ENCODE measurements at regions not wholly inside any gene's neighbourhood (a gene's known extent, or its start where the extent isn't known, plus 50 kb on each side); places are given as distances from the start of the nearest gene placed in this dataset.

GRCh38 chr22:27217154-27217553, 559.8 kb downstream of the MIAT start:
- H3K27ac ChIP-seq = no peak overlapping the region
- DNase-seq (no peak), ATAC-seq (no peak)
- no peaks in the 10 kb centered on the region for H3K36me3 ChIP-seq
- no peaks in the 10 kb centered on the region for H3K9me3 ChIP-seq
- intact Hi-C loops (cut with DNase I) = no loop called here
- H3K27me3 ChIP-seq = peaks cover 8% of the 10 kb centered on the region
- TF ChIP-seq, protein P1, sequence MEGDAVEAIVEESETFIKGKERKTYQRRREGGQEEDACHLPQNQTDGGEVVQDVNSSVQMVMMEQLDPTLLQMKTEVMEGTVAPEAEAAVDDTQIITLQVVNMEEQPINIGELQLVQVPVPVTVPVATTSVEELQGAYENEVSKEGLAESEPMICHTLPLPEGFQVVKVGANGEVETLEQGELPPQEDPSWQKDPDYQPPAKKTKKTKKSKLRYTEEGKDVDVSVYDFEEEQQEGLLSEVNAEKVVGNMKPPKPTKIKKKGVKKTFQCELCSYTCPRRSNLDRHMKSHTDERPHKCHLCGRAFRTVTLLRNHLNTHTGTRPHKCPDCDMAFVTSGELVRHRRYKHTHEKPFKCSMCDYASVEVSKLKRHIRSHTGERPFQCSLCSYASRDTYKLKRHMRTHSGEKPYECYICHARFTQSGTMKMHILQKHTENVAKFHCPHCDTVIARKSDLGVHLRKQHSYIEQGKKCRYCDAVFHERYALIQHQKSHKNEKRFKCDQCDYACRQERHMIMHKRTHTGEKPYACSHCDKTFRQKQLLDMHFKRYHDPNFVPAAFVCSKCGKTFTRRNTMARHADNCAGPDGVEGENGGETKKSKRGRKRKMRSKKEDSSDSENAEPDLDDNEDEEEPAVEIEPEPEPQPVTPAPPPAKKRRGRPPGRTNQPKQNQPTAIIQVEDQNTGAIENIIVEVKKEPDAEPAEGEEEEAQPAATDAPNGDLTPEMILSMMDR (IDR thresholded peaks at IDR 0.05) = no peak
- H3K4me1 ChIP-seq = peaks cover 17% of the 10 kb centered on the region
- no peak overlapping the region for H3K4me3 ChIP-seq

- Histone ChIP-seq H3K4me3 (no peak overlapping the region), H3K4me1 (peaks cover 7% of the 10 kb centered on the region), H3K9me3 (no peaks in the 10 kb centered on the region), H3K36me3 (no peaks in the 10 kb centered on the region), H3K27ac (no peak overlapping the region), H3K27me3 (peaks cover 8% of the 10 kb centered on the region)
- TF ChIP-seq, protein P1 (IDR thresholded peaks at IDR 0.05) = no peak
- no peak for ATAC-seq
- no peak for DNase-seq
- intact Hi-C loops (cut with DNase I) = no loop called here
Observed at GRCh38 chr22:27218012-27218920, 560.9 kb downstream of the MIAT start.

DNA sequence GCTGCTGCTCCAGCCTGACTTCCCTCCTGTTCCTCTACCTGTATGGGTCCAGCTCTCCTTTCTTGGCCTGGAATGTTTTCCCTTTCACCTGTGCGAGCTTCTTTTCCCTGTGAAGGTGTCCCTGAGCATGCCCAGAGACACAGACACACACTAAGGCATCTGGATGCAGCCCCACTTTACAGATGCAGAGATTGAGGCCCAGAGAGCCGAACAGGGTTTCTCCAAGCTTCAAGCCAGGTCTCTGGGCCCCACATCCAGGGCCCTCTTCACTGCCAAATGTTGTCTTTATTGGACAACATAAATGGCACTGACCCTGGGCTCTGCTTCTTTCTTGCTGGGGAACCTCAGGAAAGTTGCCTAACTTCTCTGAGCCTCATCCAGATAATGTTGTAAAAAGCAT, 561.6 kb downstream of the MIAT start:
- no peak overlapping the region for H3K27ac ChIP-seq
- no peaks in the 10 kb centered on the region for H3K9me3 ChIP-seq
- intact Hi-C loops (cut with DNase I) = no loop called here
- peaks cover 8% of the 10 kb centered on the region for H3K27me3 ChIP-seq
- no peaks in the 10 kb centered on the region for H3K36me3 ChIP-seq
- ATAC-seq (no peak), DNase-seq (no peak)
- TF ChIP-seq, protein P1 (IDR thresholded peaks at IDR 0.05) = no peak
- H3K4me3 ChIP-seq = no peak overlapping the region
- H3K4me1 ChIP-seq = peaks cover 4% of the 10 kb centered on the region

- Histone ChIP-seq H3K4me1 (peaks cover 4% of the 10 kb centered on the region), H3K27ac (no peak overlapping the region), H3K36me3 (no peaks in the 10 kb centered on the region), H3K4me3 (no peak overlapping the region), H3K9me3 (no peaks in the 10 kb centered on the region), H3K27me3 (peaks cover 8% of the 10 kb centered on the region)
- ATAC-seq = no peak
- intact Hi-C loops (cut with DNase I) = no loop called here
- TF ChIP-seq, protein P1 (IDR thresholded peaks at IDR 0.05) = no peak
- no peak for DNase-seq
Observed at GRCh38 chr22:27220339-27220738, 563.0 kb downstream of the MIAT start.

DNA sequence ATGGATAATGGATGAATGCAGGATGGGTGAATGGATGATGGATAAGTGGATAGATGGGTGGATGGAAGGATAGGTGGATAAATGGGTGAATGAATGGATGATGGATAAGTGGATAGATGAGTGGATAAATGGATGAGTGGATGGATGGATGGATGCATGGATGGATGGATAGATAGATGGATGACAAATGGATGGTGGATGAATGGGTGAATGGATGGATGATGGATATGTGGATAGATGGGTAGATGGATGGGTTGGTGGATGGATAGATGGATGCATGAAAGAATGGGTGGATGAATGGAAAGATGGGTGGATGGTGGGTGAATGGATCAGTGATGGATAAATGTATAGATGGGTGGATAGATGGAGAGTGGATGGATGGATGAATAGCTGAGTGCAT, 564.8 kb downstream of the MIAT start:
- ATAC-seq = no peak
- TF ChIP-seq, protein P1 (IDR thresholded peaks at IDR 0.05) = no peak
- peaks cover 8% of the 10 kb centered on the region for H3K27me3 ChIP-seq

More for the DNA sequence above, 564.8 kb downstream of the MIAT start:
- DNase-seq = no peak
- Histone ChIP-seq H3K27ac (no peak overlapping the region), H3K4me1 (peaks cover 4% of the 10 kb centered on the region), H3K36me3 (no peaks in the 10 kb centered on the region), H3K9me3 (no peaks in the 10 kb centered on the region), H3K4me3 (no peak overlapping the region)
- intact Hi-C loops (cut with DNase I) = no loop called here
